GM18519 (cell line): ENCODE measurements at regions not wholly inside any gene's neighbourhood (a gene's known extent, or its start where the extent isn't known, plus 50 kb on each side); places are given as distances from the start of the nearest gene placed in this dataset.
"Not testable (repeated sequence)": the region's sequence is repeated elsewhere in the genome, so short reads cannot be mapped to it uniquely, and the experiment has no call there.

Experiments
- ATAC-seq: cut with Tn5 transposase; IDR thresholded peaks from one replicate; pipeline ENCODE4 v1.9.1; 2021; ENCODE audit warnings: mild to moderate bottlenecking, moderate library complexity; ENCODE audit not compliant: unreplicated experiment, low FRiP score

DNA sequence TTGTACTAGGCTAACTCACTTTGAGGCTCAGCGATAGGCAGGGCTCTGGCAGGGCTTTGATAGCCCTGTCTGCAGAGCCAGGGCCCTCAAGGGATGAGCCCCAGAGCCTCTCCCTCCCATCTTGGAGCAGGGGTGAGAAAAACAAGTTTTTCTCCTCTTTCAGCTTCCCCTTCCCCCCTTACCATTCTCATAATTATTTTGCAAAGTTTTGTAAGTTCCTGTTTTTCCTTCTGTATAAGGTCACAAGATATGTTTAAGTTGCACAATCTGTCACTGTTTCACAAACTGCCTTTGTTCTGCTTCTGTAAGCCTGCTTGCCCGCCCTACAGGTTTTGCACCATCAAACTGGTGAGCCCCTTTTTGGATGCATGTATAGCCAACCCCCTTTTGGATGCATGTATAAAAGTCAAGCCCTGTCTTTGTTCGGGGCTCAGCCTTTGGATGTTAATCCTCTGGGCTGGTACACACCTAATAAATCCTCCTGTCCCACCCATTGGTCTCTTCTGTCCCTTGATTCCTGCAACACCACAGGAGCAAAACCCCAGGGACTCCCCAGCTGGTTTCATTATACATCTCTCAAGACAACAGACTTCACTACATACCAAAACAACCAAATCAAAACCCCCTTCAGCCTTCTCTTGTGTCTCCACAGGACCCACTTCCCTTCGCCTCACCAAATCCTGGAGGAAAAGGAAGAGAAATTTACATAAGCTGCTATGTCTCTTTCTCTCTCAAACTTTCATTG lies 52.5 kb upstream of the RESF1 start:
- ATAC-seq: no peak

DNA sequence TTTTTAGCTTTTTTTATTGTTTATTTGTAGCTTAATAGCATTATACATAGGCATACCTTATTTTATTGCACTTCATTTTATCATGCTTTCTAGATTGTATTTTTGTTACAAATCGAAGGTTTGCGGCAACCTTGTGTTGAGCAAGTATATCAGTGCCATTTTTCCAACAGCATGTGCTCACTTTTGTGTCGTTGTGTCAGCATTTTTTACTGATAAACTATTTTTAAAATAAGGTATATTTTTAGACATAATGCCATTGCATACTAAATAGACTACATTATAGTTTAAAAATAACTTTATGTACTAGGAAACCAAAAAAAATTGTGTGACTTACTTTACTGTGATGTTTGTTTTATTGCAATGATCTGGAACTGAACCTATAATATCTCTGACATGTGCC lies 56.2 kb upstream of the RESF1 start:
- no peak for ATAC-seq

DNA sequence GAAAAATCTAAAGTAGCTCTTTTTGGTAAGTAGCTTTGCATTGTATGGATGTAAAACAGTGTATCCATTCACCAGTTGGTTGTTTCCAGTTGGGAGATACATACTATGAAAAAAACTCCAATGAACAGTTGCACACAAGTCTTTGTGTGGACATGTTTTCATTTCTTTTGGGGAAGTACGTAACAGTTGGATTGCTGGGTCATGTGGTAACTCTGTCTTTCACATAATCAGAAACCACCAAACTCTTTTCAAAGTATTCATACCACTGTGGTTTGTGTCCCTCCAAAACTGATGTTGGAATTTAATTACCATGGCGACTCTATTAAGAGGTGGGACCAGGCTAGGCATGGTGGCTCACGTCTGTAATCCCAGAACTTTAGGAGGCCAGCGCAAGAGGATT lies 58.9 kb upstream of the RESF1 start:
- no peak for ATAC-seq

DNA sequence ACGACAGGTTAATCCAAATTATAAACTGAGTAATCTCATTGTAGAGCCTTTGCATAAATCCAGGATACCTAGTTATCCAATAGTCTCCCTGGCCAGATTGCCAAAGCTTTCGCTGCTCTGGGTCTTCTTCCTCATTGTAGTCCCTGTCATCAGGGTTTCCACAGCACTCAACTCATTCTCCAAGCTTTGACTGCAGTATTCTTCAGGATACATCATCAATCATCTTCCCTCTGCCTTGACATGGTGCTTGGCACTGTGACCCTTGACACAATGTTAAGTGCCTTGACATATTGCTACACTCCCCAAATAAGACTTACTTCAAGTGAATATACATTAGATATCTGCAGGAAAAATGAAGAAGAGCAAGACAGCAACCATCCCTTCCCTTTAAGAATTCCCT lies 60.1 kb upstream of the RESF1 start:
- no peak for ATAC-seq

DNA sequence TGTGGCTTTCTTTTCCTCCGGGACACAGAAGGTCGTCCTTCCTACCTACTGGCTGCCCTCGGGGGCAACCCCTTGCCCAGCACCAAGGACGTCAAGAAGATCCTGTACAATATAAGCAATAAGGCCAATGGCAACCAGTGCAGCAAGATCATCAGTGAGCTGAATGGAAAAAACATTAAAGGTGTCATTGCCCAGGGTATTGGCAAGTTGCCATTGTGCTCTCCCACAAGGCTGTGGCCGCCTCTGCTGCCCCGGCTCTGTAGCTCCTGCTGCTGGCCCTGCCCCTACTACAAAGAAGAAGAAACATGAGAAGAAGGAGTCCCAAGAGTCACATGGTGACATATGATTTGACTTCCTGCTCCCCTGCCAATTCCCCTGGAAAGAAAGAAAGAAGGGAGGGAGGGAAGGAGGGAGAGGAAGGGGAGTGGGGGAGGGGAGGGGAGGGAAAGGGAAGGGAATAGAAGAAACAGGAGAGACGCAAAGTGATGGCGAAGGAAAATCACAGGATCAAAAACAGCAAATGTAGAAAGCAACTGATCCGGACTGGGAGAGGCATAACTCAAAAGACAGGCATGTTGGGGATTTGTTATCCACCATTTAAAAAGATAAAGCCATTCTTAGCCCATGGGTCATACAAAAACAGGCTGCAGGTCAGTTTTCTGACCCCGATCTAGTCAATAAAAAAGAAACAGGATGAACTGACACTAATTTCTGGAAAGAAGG lies 61.3 kb upstream of the RESF1 start:
- ATAC-seq: no peak

DNA sequence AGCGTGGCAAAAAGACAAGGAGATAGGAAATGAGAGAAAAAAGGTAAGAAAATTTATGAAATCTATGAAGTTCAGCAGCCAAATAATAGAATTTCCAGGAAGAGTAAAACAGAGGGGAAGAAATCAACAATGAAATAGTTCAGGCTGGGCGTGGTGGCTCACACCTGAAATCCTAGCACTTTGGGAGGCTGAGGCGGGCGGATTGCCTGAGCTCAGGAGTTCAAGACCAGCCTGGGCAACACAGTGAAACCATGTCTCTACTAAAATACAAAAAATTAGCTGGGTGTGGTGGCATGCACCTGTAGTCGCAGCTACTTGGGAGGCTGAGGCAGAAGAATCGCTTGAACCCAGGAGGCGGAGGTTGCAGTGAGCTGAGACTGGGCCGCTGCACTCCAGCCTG lies 62.1 kb upstream of the RESF1 start:
- not testable (repeated sequence) for ATAC-seq

DNA sequence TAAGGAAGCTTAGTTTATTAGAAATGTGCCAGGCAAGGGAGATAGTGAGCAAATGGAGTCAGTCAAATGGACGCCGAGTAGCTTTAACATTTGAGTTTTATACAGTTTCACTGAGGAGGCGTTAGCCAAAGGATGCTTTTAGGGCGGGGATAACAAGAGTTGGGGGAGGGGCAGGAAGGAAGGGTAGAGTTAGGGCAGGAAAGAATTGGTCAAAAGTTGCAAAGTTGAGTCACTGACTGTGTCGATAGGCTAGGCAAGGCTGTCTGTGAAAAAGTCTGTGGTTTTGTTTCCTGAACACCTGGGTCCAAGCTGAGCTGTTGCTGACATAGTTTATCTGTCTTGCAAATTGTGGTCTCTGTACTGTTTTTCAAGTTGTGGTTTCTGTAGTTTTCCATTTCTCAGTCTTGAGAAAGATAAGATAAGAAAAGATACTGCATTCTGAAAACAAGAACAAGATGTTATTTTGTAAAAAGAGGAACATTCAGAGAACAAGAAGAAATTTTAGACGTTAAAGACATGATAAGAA lies 62.6 kb upstream of the RESF1 start:
- peak; percentile 98 for ATAC-seq

DNA sequence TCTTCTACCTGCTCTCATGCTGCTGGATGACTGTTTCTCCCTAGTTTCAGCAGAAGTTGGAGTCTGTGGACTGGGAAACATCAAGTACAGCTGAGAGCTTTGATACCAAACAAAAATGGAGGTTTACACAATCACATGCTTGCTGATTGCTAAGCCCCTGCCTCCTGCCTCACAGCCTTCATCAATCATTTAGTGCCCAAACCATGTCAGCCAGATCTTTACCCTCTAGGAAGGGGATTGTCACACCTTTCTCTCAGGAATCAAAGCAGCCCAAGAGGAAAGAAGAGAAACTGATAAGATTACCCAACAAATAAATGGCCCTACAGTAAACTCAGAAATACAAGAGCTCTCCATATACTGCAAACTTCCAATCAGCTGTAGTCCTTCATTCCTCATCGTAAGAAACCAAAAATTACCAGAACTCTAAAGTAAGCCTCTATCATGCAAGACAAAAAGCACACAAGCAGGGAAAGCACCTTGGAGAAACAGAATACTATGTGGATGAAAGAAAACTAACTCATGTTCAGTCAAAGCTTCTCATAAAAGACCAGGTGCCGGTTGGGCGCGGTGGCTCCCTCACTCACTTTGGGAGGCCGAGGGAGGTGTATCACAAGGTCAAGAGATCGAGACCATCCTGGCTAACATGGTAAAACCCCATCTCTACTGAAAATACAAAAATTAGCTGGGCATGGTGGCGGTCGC lies 63.6 kb upstream of the RESF1 start:
- no peak for ATAC-seq

DNA sequence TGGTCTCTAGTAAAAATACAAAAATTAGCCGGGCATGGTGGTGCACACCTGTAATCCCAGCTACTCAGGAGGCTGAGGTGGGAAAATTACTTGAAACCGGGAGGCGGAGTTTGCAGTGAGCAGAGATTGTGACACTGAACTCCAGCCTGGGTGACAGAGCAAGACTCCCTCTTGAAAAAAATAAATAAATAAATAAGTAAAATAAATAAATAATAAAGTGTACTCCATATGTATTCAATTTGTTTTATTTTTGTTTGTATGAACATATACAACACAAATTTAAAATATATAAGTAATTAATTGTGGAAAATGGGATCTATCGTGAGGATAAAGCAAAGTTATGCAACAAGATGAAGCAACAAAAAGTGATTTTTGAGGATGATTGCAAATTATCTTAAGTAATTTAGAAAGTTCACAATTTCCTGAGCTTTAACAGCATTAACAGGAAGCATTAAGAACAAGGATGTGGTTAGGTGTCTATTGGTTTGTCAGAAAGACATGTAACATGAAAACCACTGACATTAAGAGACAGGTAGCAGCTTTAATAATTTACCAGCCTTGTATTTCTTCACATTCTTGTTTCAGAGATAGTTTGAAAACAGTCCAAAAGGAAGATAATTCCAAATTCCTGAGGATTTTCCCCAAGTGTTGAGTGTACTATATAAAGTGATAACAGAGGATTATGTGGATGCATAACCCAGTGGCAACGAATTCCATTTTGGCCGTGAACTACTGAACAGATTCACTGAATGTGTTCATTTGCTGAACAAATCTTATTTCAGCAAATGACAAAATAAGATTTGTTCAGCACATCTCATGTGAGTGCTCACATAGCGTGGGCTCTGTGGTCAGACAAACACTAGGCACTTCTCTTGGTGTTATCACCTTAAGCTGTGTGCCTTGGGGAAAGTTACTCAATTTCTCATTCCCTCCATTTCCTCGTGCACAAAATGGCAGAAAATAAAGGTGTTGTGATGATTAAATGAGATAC lies 68.6 kb upstream of the RESF1 start:
- ATAC-seq: no peak

DNA sequence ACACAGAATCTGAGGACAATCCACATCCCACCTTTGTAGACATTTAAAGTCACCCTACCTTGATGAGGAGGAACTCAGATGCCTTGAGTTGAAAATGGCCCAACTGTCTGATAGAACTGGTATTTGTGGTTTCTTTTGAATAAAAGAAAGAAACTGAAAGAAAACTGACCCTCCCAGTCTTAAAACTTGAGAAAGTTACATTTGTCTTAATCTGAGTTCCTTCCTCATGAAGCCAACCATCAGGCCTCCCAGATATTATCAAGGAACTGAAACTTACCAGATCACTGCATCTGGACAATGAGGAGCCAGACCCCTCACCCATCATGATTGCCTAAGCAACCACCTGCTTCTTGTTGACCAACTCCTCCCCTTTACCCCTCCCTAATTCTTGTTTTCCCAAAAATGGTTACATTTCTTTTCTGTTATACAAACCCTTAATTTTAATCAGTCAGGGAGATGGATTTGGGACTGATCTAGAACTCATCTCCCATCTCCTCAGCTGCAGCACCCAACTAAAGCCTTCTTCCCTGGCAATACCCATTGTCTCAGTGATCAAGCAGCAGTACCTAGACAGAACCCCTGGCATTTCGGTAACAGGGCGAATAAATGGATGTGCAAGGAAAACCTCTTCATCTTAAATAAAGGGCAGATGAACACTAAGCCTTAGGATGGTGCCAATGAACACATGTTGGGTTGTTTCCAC lies 72.0 kb upstream of the RESF1 start:
- no peak for ATAC-seq

DNA sequence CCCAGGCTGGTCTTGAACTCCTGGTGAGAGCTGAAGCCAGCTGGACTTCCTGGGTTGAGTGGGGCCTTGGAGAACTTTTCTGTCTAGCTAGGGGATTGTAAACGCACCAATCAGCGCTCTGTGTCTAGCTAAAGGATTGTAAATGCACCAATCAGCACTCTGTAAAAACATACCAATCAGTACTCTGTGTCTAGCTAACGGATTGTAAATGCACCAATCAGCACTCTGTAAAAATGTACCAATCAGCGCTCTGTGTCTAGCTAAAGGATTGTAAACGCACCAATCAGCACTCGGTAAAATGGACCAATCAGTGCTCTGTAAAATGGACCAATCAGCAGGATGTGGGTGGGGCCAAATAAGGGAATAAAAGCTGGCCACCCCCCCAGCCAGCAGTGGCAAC lies 76.5 kb upstream of the RESF1 start:
- ATAC-seq: not testable (repeated sequence)

DNA sequence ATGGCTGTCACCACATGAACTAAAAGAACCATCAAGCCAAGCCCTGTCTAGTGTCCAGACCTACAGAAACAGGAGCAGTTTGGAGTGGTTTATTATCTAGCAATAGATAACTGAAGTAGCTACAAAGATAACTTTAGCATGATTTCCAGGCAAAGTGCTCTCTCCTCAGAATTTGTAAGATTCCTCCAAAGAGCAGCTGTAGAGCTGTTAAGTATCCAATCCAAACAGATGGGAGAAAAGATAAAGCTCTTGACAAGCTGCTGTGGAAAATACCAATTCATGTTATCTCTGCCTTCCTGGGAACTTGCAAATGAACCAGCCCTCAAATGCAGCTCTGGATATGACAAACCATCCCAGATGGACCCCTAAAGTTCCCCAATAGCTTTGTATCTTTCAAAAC lies 78.9 kb upstream of the RESF1 start:
- ATAC-seq: no peak

DNA sequence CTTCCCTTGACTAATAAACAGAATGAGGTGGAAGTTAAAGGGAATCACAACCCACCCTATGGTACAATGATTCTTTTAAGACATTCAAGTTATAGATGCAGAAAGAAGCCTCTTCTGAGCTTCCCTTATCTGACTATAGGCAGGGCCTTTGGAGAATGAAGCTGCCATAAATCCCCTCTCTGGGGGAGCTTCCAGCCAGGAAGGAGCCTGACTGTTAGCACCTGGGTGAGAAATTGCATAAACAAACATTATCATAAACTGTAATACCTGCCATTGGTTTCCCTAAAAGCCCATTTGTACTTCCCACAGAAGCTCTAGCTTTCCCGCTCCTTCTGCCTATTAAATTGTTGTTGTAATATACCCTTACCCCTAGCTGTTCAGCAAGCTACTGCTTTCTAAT lies 81.3 kb upstream of the RESF1 start:
- no peak for ATAC-seq

DNA sequence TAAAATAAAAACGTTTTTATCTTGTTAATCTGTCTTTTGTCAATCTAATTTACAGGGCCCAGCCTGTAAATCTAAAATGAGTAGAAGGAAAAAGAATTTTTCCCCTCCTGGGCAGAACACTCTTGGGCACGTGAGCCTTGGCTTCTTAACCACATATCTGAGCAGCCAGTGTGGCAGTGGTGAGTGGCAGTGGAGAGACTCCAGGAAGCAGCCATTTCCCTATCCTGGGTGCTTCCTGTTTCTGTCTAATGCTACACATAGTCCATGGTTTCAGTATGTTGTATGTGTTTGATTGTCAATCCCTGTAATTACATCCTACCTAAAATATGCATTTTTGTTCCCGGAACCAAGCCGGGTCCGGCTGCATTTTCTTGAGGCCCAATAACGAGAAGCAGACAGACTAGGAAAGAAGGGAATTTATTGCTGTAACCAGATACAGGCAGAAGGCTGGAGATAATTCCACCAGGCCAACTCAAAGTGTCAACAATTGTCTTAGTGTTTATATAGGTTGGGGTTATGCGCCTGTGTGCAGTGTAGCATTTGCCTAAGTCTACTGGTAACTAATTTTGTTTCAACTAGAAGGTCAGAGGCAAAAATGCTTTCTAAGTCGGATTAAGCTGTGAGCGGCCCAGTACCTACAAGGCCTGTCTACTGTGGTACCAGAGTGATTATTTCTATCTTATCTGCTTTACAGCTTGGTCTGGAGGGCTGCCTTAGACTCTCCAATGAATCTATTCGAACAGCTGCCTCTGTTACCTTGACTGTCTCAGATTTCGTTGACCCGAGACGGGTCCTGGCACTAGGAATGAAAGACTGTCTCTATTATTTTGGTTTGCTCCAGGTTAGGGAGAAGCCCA lies 82.4 kb upstream of the RESF1 start:
- ATAC-seq: no peak

DNA sequence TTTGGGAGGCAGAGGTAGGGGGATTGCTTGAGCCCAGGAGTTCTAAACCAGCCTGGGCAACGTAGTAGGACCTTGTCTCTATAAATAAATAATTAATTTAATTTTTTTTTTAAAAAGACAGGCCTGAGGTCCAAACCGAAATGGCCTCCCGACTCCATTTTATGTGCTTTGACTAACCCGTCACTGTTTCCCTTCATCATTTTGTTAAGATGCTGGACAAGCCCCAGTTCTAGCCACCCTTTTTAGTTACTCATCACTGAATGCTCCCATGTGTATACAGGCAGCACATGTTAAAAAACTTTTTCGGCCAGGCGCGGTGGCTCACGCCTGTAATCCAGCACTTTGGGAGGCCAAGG lies 83.6 kb upstream of the RESF1 start:
- ATAC-seq: no peak

DNA sequence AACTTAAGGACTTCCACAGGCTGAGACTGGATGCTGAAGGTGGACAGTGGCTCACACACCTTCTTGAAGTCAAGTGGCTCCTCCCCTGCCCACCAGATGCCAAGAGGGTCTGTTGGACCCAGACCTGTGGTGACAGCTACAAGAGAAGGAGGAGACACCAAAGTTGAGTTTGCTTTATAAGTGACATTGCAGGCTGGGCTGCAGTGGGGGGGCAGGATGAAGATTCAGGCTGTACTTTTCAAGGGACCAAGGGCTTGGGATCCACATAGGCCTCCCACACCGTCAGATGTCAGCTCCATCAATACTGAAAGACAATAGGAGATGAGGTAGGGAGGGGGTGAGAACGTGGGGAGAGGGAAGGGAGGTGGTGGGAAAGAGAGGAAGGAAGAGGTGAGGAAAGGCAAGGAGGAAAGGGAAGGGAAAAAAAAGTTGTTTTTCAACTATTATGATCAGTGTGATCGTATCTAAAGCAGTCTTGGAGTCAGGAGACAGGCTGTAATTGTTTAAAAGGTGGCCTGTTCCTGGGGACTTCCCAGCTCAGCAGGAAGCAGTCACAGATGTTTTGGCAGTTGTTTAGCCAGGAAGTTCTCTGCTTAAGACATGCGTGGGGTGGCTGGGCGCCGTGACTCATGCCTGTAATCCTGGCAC lies 84.1 kb upstream of the RESF1 start:
- ATAC-seq: no peak

DNA sequence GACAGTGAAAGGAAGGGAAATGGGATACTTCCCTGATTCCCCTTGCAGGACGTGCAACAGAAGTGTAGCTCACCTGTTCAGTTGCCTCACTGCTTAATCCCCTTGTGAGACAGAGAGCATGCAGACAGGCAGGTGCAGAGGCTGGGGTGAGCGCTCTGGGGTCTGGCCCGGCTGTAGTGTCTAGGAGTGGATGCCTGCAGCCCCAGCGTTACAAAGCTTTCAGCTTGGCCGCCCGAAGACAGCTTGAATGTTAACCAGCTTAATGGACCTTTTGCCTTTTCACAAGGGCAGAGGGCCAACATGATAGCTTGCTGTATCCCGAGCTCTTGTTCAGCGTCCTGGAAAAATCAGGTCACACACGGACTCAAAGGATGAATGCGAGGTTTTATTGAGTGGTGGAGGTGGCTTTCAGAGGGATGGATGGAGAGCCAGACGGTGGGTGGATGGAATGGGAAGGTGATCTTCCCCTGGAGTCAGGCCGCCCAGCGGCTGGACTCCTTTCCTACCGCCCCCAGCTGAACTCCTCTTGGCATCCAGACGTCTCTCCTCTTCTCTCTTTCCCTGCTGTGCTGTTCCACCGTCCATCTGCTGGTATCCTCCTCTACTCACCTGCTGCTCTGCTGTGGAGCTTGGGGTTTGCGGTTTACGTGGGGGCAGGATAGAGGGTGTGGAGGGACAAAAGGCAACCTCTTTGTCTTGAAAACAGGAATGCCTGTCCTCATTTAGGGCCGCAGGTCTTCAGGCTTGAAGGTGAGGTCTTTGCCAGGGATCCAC lies 86.2 kb upstream of the RESF1 start:
- no peak for ATAC-seq

DNA sequence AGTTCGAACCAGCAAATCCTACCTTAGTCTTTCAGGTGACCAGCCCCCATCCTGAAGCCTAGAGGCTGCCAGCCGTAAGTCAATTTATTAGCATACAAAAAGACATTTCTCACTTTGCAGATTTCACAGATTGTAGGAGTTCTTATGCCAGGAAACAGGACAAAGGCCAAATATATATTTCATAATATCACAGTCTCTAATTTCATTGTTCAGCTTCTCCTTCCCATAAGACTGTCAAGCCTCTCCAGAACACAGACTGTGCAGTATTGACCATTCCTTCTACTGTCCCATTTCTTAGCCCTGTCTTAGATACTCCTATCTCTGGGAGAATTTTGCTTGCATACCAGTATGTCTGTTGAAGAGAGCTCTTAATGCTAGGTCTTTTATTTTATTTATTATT lies 89.2 kb upstream of the RESF1 start:
- no peak for ATAC-seq
